ENCODE measurements at regions not wholly inside any gene's neighbourhood (a gene's known extent, or its start where the extent isn't known, plus 50 kb on each side); places are given as distances from the start of the nearest gene placed in this dataset.

DNA sequence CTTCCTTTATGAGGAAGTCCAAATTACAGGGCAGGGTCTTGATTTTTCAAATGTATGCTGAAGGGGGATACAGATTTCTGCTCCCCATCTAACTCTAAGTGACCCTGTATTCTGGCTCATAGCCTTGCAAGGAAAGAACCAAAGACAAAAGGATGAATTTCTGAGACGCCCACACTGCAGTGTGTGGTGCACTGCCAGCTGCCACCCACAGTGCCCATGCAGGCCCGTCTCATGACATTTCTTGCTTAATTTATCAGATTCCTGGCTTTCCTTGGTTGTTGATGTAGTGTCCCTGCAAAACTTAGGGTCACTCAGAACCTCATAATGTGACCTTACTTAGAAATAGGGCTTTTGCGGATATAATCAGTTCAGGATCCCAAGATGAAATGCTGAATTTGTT, 68.0 kb downstream of the CBLN4 start:
- TF ChIP-seq TOX (CRISPR knock-in tag; IDR thresholded peaks at IDR 0.05; ENCODE audit: borderline replicate concordance), result no peak
- TF ChIP-seq, protein P1, sequence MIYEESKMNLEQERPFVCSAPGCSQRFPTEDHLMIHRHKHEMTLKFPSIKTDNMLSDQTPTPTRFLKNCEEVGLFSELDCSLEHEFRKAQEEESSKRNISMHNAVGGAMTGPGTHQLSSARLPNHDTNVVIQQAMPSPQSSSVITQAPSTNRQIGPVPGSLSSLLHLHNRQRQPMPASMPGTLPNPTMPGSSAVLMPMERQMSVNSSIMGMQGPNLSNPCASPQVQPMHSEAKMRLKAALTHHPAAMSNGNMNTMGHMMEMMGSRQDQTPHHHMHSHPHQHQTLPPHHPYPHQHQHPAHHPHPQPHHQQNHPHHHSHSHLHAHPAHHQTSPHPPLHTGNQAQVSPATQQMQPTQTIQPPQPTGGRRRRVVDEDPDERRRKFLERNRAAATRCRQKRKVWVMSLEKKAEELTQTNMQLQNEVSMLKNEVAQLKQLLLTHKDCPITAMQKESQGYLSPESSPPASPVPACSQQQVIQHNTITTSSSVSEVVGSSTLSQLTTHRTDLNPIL (CRISPR knock-in tag; IDR thresholded peaks at IDR 0.05; ENCODE audit: low read depth), result no peak
- no peak for TF ChIP-seq RARB (CRISPR knock-in tag; IDR thresholded peaks at IDR 0.05)
- TF ChIP-seq GLIS3 (CRISPR knock-in tag; IDR thresholded peaks at IDR 0.05), result no peak
- no peak for TF ChIP-seq ZFP3 (CRISPR knock-in tag; IDR thresholded peaks at IDR 0.05)
- TF ChIP-seq, protein P2, sequence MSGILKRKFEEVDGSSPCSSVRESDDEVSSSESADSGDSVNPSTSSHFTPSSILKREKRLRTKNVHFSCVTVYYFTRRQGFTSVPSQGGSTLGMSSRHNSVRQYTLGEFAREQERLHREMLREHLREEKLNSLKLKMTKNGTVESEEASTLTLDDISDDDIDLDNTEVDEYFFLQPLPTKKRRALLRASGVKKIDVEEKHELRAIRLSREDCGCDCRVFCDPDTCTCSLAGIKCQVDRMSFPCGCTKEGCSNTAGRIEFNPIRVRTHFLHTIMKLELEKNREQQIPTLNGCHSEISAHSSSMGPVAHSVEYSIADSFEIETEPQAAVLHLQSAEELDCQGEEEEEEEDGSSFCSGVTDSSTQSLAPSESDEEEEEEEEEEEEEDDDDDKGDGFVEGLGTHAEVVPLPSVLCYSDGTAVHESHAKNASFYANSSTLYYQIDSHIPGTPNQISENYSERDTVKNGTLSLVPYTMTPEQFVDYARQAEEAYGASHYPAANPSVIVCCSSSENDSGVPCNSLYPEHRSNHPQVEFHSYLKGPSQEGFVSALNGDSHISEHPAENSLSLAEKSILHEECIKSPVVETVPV (CRISPR knock-in tag; IDR thresholded peaks at IDR 0.05), result no peak
- no peak for TF ChIP-seq ESRRG (CRISPR knock-in tag; IDR thresholded peaks at IDR 0.05)
- TF ChIP-seq SNAI2 (CRISPR knock-in tag; IDR thresholded peaks at IDR 0.05), result no peak
- no peak for TF ChIP-seq ZC3H10 (CRISPR knock-in tag; IDR thresholded peaks at IDR 0.05)
- no peak for TF ChIP-seq ARNTL (CRISPR knock-in tag; IDR thresholded peaks at IDR 0.05; ENCODE audit: borderline replicate concordance, low read depth)
- TF ChIP-seq, protein P3, sequence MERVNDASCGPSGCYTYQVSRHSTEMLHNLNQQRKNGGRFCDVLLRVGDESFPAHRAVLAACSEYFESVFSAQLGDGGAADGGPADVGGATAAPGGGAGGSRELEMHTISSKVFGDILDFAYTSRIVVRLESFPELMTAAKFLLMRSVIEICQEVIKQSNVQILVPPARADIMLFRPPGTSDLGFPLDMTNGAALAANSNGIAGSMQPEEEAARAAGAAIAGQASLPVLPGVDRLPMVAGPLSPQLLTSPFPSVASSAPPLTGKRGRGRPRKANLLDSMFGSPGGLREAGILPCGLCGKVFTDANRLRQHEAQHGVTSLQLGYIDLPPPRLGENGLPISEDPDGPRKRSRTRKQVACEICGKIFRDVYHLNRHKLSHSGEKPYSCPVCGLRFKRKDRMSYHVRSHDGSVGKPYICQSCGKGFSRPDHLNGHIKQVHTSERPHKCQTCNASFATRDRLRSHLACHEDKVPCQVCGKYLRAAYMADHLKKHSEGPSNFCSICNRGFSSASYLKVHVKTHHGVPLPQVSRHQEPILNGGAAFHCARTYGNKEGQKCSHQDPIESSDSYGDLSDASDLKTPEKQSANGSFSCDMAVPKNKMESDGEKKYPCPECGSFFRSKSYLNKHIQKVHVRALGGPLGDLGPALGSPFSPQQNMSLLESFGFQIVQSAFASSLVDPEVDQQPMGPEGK (CRISPR knock-in tag; IDR thresholded peaks at IDR 0.05; ENCODE audit: borderline replicate concordance), result no peak
- TF ChIP-seq ZNF565 (CRISPR knock-in tag; conservative IDR thresholded peaks at IDR 0.05; ENCODE audit: low read depth), result no peak
- no peak for TF ChIP-seq PPARA (CRISPR knock-in tag; IDR thresholded peaks at IDR 0.05; ENCODE audit: borderline replicate concordance)

All from SK-N-SH treated with all-trans-retinoic acid at 6 μM for 48 hours (cell line).